Neural progenitor cell (in vitro differentiated cells): ENCODE measurements at regions not wholly inside any gene's neighbourhood (a gene's known extent, or its start where the extent isn't known, plus 50 kb on each side); places are given as distances from the start of the nearest gene placed in this dataset.

Experiments used
- DNase-seq: peaks from one replicate; pipeline ENCODE4 v3.0.0-alpha.2; 2016; ENCODE audit warnings: low spot score
- H2AFZ ChIP-seq: fragments of 200-600 bp; sonication (generic); replicated peaks from 2 replicates; pipeline ENCODE4 v1.6.1; 2016; ENCODE audit warnings: antibody characterized with exemption
- H3F3A ChIP-seq: fragments of 200-600 bp; sonication (generic); 2 replicates; pipeline ENCODE4 v1.6.1; 2016; ENCODE audit warnings: antibody characterized with exemption, low read depth
- H3K27ac ChIP-seq: fragments of 200-600 bp; sonication (generic); 2 replicates; pipeline ENCODE4 v1.5.1; 2016; ENCODE audit warnings: mild to moderate bottlenecking
- H3K27me3 ChIP-seq: fragments of 200-600 bp; sonication (generic); 2 replicates; pipeline ENCODE4 v1.6.1; 2016; ENCODE audit warnings: mild to moderate bottlenecking, moderate library complexity
- H3K36me3 ChIP-seq: fragments of 200-600 bp; sonication (generic); 2 replicates; pipeline ENCODE4 v1.5.1; 2016
- H3K4me1 ChIP-seq: fragments of 200-600 bp; sonication (generic); 2 replicates; pipeline ENCODE4 v1.6.1; 2016; ENCODE audit warnings: mixed run types
- H3K4me2 ChIP-seq: fragments of 200-600 bp; sonication (generic); 2 replicates; pipeline ENCODE4 v1.6.1; 2016
- H3K4me3 ChIP-seq: fragments of 200-600 bp; sonication (generic); 2 replicates; pipeline ENCODE4 v1.5.1; 2016
- H3K79me2 ChIP-seq: fragments of 200-600 bp; sonication (generic); 2 replicates; pipeline ENCODE4 v1.6.1; 2016; ENCODE audit warnings: low read depth
- H3K9ac ChIP-seq: fragments of 200-600 bp; sonication (generic); 2 replicates; pipeline ENCODE4 v1.6.1; 2016
- H3K9me3 ChIP-seq: fragments of 200-600 bp; sonication (generic); 2 replicates; pipeline ENCODE4 v1.5.1; 2016; ENCODE audit warnings: low read depth
- H4K20me1 ChIP-seq: fragments of 200-600 bp; sonication (generic); 2 replicates; pipeline ENCODE4 v1.6.1; 2016; ENCODE audit warnings: low read depth
- H3K27ac Mint-ChIP-seq: 3 replicates; pipeline ENCODE4 v1.8.0; 2021; ENCODE audit warnings: mixed read lengths
- H3K27me3 Mint-ChIP-seq: 2 replicates; pipeline ENCODE4 v1.8.0; 2022; ENCODE audit warnings: low read depth, mild to moderate bottlenecking, inconsistent platforms, moderate library complexity, mixed read lengths; ENCODE audit not compliant: insufficient read depth
- H3K36me3 Mint-ChIP-seq: 3 replicates; pipeline ENCODE4 v1.8.0; 2021; ENCODE audit warnings: mixed read lengths
- H3K4me1 Mint-ChIP-seq: 3 replicates; pipeline ENCODE4 v1.8.0; 2021; ENCODE audit warnings: mixed read lengths
- H3K4me3 Mint-ChIP-seq: 3 replicates; pipeline ENCODE4 v1.8.0; 2021; ENCODE audit warnings: mild to moderate bottlenecking, moderate library complexity, mixed read lengths
- H3K9me3 Mint-ChIP-seq: 3 replicates; pipeline ENCODE4 v1.8.0; 2020; ENCODE audit warnings: mixed read lengths
- EZH2 ChIP-seq: fragments of 200-600 bp; sonication (generic); IDR thresholded peaks from 2 replicates; pipeline ENCODE4 v1.6.1; 2017; ENCODE audit warnings: antibody characterized with exemption, mild to moderate bottlenecking, moderate library complexity
- EZH2phosphoT487 ChIP-seq: fragments of 200-600 bp; sonication (generic); IDR thresholded peaks from 2 replicates; pipeline ENCODE4 v1.6.1; 2017; ENCODE audit warnings: antibody characterized with exemption
- TF ChIP-seq, protein P1 (sequence below): fragments of 200-600 bp; sonication (generic); IDR thresholded peaks from 2 replicates; pipeline ENCODE4 v1.5.1; 2017; ENCODE audit warnings: antibody characterized with exemption, mild to moderate bottlenecking

DNA sequence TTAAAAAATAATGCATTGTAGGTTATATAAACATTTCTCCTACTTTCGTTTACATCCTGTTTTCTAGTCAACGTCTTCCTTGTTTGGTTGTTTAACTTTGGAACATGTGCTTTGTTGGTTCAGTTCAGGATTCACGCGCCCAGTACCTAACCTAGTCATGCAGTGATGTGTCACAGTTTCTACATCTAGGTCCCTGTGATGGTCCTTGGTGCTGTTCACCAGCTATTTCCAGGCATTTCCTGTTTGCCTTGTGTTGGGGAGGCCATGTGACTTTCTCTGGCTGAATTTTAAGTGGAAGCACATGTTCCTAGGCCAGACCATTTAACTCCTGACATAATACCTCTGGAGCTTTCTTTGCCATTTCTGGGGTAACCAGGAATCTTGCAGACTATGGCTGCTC is 292.3 kb downstream of the SMARCA2 start:
- Histone ChIP-seq H3K27ac (no peak overlapping the region), H3K27me3 (no peaks in the 10 kb centered on the region), H3K79me2 (no peaks in the 10 kb centered on the region), H3K4me1 (no peaks in the 10 kb centered on the region), H4K20me1 (no peaks in the 10 kb centered on the region), H3K4me3 (no peak overlapping the region), H3K9me3 (peaks cover 15% of the 10 kb centered on the region), H3F3A (no peaks in the 10 kb centered on the region), H3K36me3 (no peaks in the 10 kb centered on the region), H3K4me2 (no peak overlapping the region), H3K9ac (no peak overlapping the region), H2AFZ (no peak overlapping the region)
- no peak overlapping the region for H3K4me3 Mint-ChIP-seq
- no peak for DNase-seq
- no peaks in the 10 kb centered on the region for H3K36me3 Mint-ChIP-seq
- H3K9me3 Mint-ChIP-seq, result peaks cover 29% of the 10 kb centered on the region
- H3K4me1 Mint-ChIP-seq, result no peaks in the 10 kb centered on the region
- TF ChIP-seq EZH2phosphoT487 (no peak), EZH2 (no peak)
- TF ChIP-seq, protein P1, sequence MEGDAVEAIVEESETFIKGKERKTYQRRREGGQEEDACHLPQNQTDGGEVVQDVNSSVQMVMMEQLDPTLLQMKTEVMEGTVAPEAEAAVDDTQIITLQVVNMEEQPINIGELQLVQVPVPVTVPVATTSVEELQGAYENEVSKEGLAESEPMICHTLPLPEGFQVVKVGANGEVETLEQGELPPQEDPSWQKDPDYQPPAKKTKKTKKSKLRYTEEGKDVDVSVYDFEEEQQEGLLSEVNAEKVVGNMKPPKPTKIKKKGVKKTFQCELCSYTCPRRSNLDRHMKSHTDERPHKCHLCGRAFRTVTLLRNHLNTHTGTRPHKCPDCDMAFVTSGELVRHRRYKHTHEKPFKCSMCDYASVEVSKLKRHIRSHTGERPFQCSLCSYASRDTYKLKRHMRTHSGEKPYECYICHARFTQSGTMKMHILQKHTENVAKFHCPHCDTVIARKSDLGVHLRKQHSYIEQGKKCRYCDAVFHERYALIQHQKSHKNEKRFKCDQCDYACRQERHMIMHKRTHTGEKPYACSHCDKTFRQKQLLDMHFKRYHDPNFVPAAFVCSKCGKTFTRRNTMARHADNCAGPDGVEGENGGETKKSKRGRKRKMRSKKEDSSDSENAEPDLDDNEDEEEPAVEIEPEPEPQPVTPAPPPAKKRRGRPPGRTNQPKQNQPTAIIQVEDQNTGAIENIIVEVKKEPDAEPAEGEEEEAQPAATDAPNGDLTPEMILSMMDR, result no peak
- H3K27ac Mint-ChIP-seq, result no peak overlapping the region
- H3K27me3 Mint-ChIP-seq, result no peaks in the 10 kb centered on the region

DNA sequence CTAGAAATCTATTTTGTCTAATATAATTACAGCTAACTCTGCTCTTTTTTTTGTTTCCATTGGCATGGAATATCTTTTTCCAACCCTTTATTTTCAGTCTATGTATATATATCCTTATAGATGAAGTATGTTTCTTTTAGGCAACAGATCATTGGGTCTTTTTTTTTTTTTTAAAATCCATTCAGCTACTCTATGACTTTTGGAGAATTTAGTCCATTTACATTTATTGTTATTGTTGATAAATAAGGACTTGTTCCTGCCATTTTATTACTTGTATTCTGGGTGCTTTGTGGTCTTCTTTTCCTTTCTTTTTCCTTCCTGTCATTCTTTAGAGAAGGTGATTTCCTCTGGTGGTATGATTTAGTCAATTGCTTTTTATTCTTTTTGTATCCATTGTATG is 296.8 kb downstream of the SMARCA2 start:
- no peaks in the 10 kb centered on the region for H3K4me1 Mint-ChIP-seq
- Histone ChIP-seq H3K4me3 (no peak overlapping the region), H3K9ac (no peak overlapping the region), H3K4me1 (no peaks in the 10 kb centered on the region), H2AFZ (no peak overlapping the region), H3K79me2 (no peaks in the 10 kb centered on the region), H3F3A (no peaks in the 10 kb centered on the region), H3K36me3 (no peaks in the 10 kb centered on the region), H3K4me2 (no peak overlapping the region), H3K9me3 (peaks cover 16% of the 10 kb centered on the region), H3K27ac (no peak overlapping the region), H3K27me3 (no peaks in the 10 kb centered on the region), H4K20me1 (no peaks in the 10 kb centered on the region)
- no peak overlapping the region for H3K27ac Mint-ChIP-seq
- H3K27me3 Mint-ChIP-seq, result peaks cover 5% of the 10 kb centered on the region
- no peak overlapping the region for H3K4me3 Mint-ChIP-seq
- peaks cover 58% of the 10 kb centered on the region for H3K9me3 Mint-ChIP-seq
- no peak for DNase-seq
- TF ChIP-seq EZH2 (no peak), EZH2phosphoT487 (no peak)
- TF ChIP-seq, protein P1, result no peak
- no peaks in the 10 kb centered on the region for H3K36me3 Mint-ChIP-seq

DNA sequence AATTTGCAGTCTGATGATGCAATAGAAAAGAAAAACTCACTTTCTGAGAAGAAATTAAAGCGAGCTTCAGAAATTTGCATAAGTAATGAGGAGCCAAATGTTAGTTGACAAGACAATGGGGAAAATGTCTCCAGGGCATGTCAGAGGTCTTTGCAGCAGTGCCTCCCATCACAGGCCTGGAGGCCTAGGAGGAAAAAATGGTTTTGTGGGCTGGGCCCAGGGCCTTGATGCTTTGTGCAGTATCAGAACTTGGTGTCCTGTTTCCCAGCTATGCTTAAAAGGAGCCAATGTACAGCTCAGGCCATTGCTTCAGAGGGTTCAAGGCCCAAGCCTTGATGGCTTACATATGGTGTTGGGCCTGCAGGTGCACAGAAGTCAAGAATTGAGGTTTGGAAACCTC is 298.4 kb downstream of the SMARCA2 start:
- DNase-seq, result no peak
- Histone ChIP-seq H3K4me2 (no peak overlapping the region), H3K9me3 (peaks cover 16% of the 10 kb centered on the region), H3F3A (no peaks in the 10 kb centered on the region), H3K27me3 (no peaks in the 10 kb centered on the region), H3K4me3 (no peak overlapping the region), H3K9ac (no peak overlapping the region), H3K4me1 (no peaks in the 10 kb centered on the region), H3K27ac (no peak overlapping the region), H3K36me3 (no peaks in the 10 kb centered on the region), H4K20me1 (no peaks in the 10 kb centered on the region), H2AFZ (no peak overlapping the region), H3K79me2 (no peaks in the 10 kb centered on the region)
- no peaks in the 10 kb centered on the region for H3K36me3 Mint-ChIP-seq
- H3K27ac Mint-ChIP-seq, result no peak overlapping the region
- no peak overlapping the region for H3K4me3 Mint-ChIP-seq
- H3K4me1 Mint-ChIP-seq, result no peaks in the 10 kb centered on the region
- H3K27me3 Mint-ChIP-seq, result peaks cover 5% of the 10 kb centered on the region
- TF ChIP-seq, protein P1, result no peak
- no peak for TF ChIP-seq EZH2phosphoT487
- no peak for TF ChIP-seq EZH2
- peaks cover 62% of the 10 kb centered on the region for H3K9me3 Mint-ChIP-seq

DNA sequence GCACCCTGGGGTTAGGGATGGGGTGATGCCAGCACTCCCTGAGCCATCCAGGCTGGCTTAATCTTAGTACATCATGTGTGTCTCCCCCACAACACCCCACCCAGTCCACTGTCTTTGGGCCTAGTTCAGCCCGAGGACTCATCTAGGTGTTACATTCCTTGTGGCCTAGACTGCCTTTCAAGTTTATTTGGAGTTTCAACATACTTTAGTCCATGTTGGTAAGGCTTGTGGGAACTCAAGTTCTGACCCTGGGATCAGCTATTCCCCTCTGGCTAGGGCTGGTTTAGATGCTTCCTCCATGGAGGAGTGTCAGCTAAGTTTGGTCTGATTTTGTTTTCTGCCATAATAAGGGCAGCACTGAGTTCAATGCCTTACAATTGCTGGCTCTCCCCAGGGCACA is 302.4 kb downstream of the SMARCA2 start:
- Mint-ChIP-seq H3K27ac (no peak overlapping the region), H3K9me3 (peaks cover 40% of the 10 kb centered on the region)

More for the DNA sequence above, 302.4 kb downstream of the SMARCA2 start:
- H3K9ac ChIP-seq, result no peak overlapping the region
- Mint-ChIP-seq H3K4me1 (peaks cover 2% of the 10 kb centered on the region), H3K36me3 (no peaks in the 10 kb centered on the region), H3K27me3 (peaks cover 5% of the 10 kb centered on the region), H3K4me3 (no peak overlapping the region)
- no peaks in the 10 kb centered on the region for H4K20me1 ChIP-seq
- H3K27me3 ChIP-seq, result no peaks in the 10 kb centered on the region
- no peaks in the 10 kb centered on the region for H3K9me3 ChIP-seq
- H3K4me2 ChIP-seq, result no peak overlapping the region
- TF ChIP-seq EZH2phosphoT487, result no peak
- no peak for TF ChIP-seq EZH2
- TF ChIP-seq, protein P1, result no peak
- no peak for DNase-seq
- H3K79me2 ChIP-seq, result no peaks in the 10 kb centered on the region
- H3K36me3 ChIP-seq, result no peaks in the 10 kb centered on the region
- no peak overlapping the region for H3K27ac ChIP-seq
- H3K4me1 ChIP-seq, result no peaks in the 10 kb centered on the region
- H3F3A ChIP-seq, result no peaks in the 10 kb centered on the region
- H3K4me3 ChIP-seq, result no peak overlapping the region
- H2AFZ ChIP-seq, result no peak overlapping the region
